HepG2 (cell line): ENCODE measurements at regions not wholly inside any gene's neighbourhood (a gene's known extent, or its start where the extent isn't known, plus 50 kb on each side); places are given as distances from the start of the nearest gene placed in this dataset.

Experiments used
- ATAC-seq: fragments of 200-7000 bp; cut with Tn5 transposase; 3 replicates; pipeline ENCODE4 v1.9.1; 2020; ENCODE audit warnings: mild to moderate bottlenecking, moderate library complexity
- BruUV-seq: library from RNA; stranded (reverse); fragments of 400-500 nt; replicated peaks from 2 replicates; lab custom pipeline; 2021; lab: Mats Ljungman, UMichigan
- CTCF ChIA-PET: fragments of 300-600 bp; formaldehyde crosslinking; extraction: SDS; loops from one replicate; lab custom pipeline; 2021; ENCODE audit warnings: low total read pairs, inconsistent platforms, low intra/inter-chr PET ratio; lab: Yijun Ruan, JAX
- POLR2A ChIA-PET: fragments of 350-600 bp; sonication (Branson Sonifier 250); formaldehyde crosslinking; loops from one replicate; lab custom pipeline; 2020; ENCODE audit warnings: antibody characterized with exemption, inconsistent platforms; lab: Yijun Ruan, JAX
- DNase-seq: peaks from one replicate; pipeline ENCODE4 v3.0.0-alpha.2; 2015; ENCODE audit warnings: low spot score
- FAIRE-seq: peaks from 3 replicates; lab custom pipeline; 2011; peaks lifted over from hg19 to GRCh38; lab: Jason Lieb, UNC
- H2AFZ ChIP-seq: one replicate; pipeline ENCODE4 v1.6.1; 2011; ENCODE audit warnings: low read length, inconsistent platforms
- H3K27ac ChIP-seq: fragments of 300-600 bp; 3 replicates; pipeline ENCODE4 v1.8.0; 2011; ENCODE audit warnings: mixed run types, mild to moderate bottlenecking, mixed read lengths, low read length, inconsistent platforms; ENCODE audit not compliant: insufficient read depth; ENCODE audit errors: extremely low read length
- H3K27me3 ChIP-seq, 2 experiments: fragments of 200-600 bp in 1 of 2; 2 replicates in 1 of 2; 3 replicates in 1 of 2; pipeline versions ENCODE4 v1.6.0 to v1.8.0; 2011; ENCODE audit warnings: low read length in 2 of 2, mild to moderate bottlenecking in 2 of 2, moderate library complexity in 2 of 2, inconsistent platforms in 1 of 2; ENCODE audit not compliant: insufficient read depth in 2 of 2, control insufficient read depth in 1 of 2
- H3K36me3 ChIP-seq, 2 experiments: fragments of 200-600 bp in 1 of 2; replicated peaks in 1 of 2; 2 replicates in 1 of 2; 3 replicates in 1 of 2; pipeline versions ENCODE4 v1.5.1 to v1.8.0; 2011; ENCODE audit warnings: low read length in 2 of 2, inconsistent platforms in 1 of 2; ENCODE audit not compliant: insufficient read depth in 2 of 2, control insufficient read depth in 1 of 2
- H3K4me1 ChIP-seq: 2 replicates; pipeline ENCODE4 v1.5.1; 2012; ENCODE audit warnings: low read length, inconsistent platforms; ENCODE audit not compliant: insufficient read depth
- H3K4me2 ChIP-seq: 2 replicates; pipeline ENCODE4 v1.6.0; 2011; ENCODE audit warnings: low read depth, low read length, inconsistent platforms
- H3K4me3 ChIP-seq, 3 experiments: fragments of 200-600 bp in 1 of 3; sonication (generic), shearing (Covaris generic) in 1 of 3; replicated peaks in 1 of 3; 2 replicates each; pipeline ENCODE4 v1.5.1; 2011 to 2016; ENCODE audit warnings: low read length in 3 of 3, inconsistent platforms in 2 of 3, low read depth in 2 of 3, mild to moderate bottlenecking in 2 of 3, control low read depth in 1 of 3, mixed read lengths in 1 of 3; ENCODE audit not compliant: insufficient read depth in 1 of 3
- H3K79me2 ChIP-seq: one replicate; pipeline ENCODE4 v1.6.1; 2011; ENCODE audit warnings: low read length, inconsistent platforms; ENCODE audit not compliant: insufficient read depth
- H3K9ac ChIP-seq: 2 replicates; pipeline ENCODE4 v1.6.0; 2011; ENCODE audit warnings: mild to moderate bottlenecking, low read depth, low read length, inconsistent platforms; ENCODE audit not compliant: insufficient read depth
- H3K9me3 ChIP-seq: 2 replicates; pipeline ENCODE4 v1.5.1; 2012; ENCODE audit warnings: mild to moderate bottlenecking, low read length
- H4K20me1 ChIP-seq: 2 replicates; pipeline ENCODE4 v1.6.0; 2011; ENCODE audit warnings: inconsistent platforms, mild to moderate bottlenecking, low read length, moderate library complexity; ENCODE audit not compliant: insufficient read depth
- ATRX ChIP-seq: sonication (generic); formaldehyde crosslinking; IDR thresholded peaks from 2 replicates; pipeline ENCODE4 v1.4.0; 2020; ENCODE audit warnings: missing genetic modification reagents, borderline replicate concordance
- BRCA1 ChIP-seq: sonication (generic); formaldehyde crosslinking; IDR thresholded peaks from 2 replicates; pipeline ENCODE4 v1.4.0; 2020; ENCODE audit warnings: missing genetic modification reagents
- IKZF4 ChIP-seq: sonication (generic); formaldehyde crosslinking; IDR thresholded peaks from 2 replicates; pipeline ENCODE4 v1.5.1; 2020; ENCODE audit warnings: borderline replicate concordance, mild to moderate bottlenecking, low read depth, missing genetic modification reagents; ENCODE audit errors: not compliant biosample characterization
- KLF15 ChIP-seq: sonication (generic); formaldehyde crosslinking; IDR thresholded peaks from 2 replicates; pipeline ENCODE4 v1.8.1; 2023; ENCODE audit warnings: borderline replicate concordance, mild to moderate bottlenecking, inconsistent platforms, missing genetic modification reagents, mixed read lengths
- NPAS2 ChIP-seq: sonication (generic); formaldehyde crosslinking; IDR thresholded peaks from 2 replicates; pipeline ENCODE4 v1.8.0; 2022; ENCODE audit warnings: mild to moderate bottlenecking, missing genetic modification reagents, borderline replicate concordance
- NR2F1 ChIP-seq, 2 experiments: fragments of 450-650 bp in 1 of 2; formaldehyde crosslinking in 1 of 2; IDR thresholded peaks; 2 replicates each; pipeline versions ENCODE4 v1.5.0 to v1.6.1; 2016 to 2020; ENCODE audit warnings: mild to moderate bottlenecking in 1 of 2, missing compliant biosample characterization in 1 of 2, missing genetic modification reagents in 1 of 2, moderate library complexity in 1 of 2
- NR2F6 ChIP-seq, 2 experiments: IDR thresholded peaks; 2 replicates each; pipeline ENCODE4 v1.6.1; 2016; ENCODE audit warnings: antibody characterized with exemption in 1 of 2, mild to moderate bottlenecking in 1 of 2
- POLR2G ChIP-seq: fragments of 200-400 bp; formaldehyde crosslinking; IDR thresholded peaks from 2 replicates; pipeline ENCODE4 v1.6.1; 2018; ENCODE audit warnings: mild to moderate bottlenecking, low read depth, low read length, moderate library complexity
- RFXANK ChIP-seq: IDR thresholded peaks from 2 replicates; pipeline ENCODE4 v1.6.1; 2016
- SAFB2 ChIP-seq: sonication (generic); formaldehyde crosslinking; IDR thresholded peaks from 2 replicates; pipeline ENCODE4 v1.5.1; 2020; ENCODE audit warnings: missing genetic modification reagents, low read depth, mild to moderate bottlenecking, borderline replicate concordance
- SAP130 ChIP-seq: IDR thresholded peaks from 2 replicates; pipeline ENCODE4 v1.6.1; 2016; ENCODE audit warnings: low read depth
- SOX6 ChIP-seq, 2 experiments: fragments of 450-650 bp in 1 of 2; sonication (generic) in 1 of 2; formaldehyde crosslinking in 1 of 2; IDR thresholded peaks; 2 replicates each; pipeline versions ENCODE4 v1.4.0 to v1.6.1; 2017 to 2020; ENCODE audit warnings: antibody characterized with exemption in 1 of 2, mild to moderate bottlenecking in 1 of 2, missing genetic modification reagents in 1 of 2
- TMF1 ChIP-seq: sonication (generic); formaldehyde crosslinking; IDR thresholded peaks from 2 replicates; pipeline ENCODE4 v1.8.1; 2022; ENCODE audit warnings: low read depth, missing genetic modification reagents
- ZBTB7A ChIP-seq: sonication (generic); formaldehyde crosslinking; IDR thresholded peaks from 2 replicates; pipeline ENCODE4 v1.8.0; 2022; ENCODE audit warnings: mild to moderate bottlenecking, missing genetic modification reagents
- ZKSCAN5 ChIP-seq: sonication (generic); formaldehyde crosslinking; IDR thresholded peaks from 2 replicates; pipeline ENCODE4 v1.5.1; 2020; ENCODE audit warnings: mild to moderate bottlenecking, missing genetic modification reagents
- ZNF746 ChIP-seq: sonication (generic); formaldehyde crosslinking; IDR thresholded peaks from 2 replicates; pipeline ENCODE4 v1.8.0; 2022; ENCODE audit warnings: mild to moderate bottlenecking, missing genetic modification reagents
- ZNF768 ChIP-seq: sonication (generic); formaldehyde crosslinking; IDR thresholded peaks from 2 replicates; pipeline ENCODE4 v1.4.0; 2020; ENCODE audit warnings: missing genetic modification reagents
- WGBS: methylation state at CpG from one replicate; pipeline ENCODE4 v1.1.6; 2017; ENCODE audit warnings: low lambda C conversion rate; 5-methylcytosine and 5-hydroxymethylcytosine counted together
- in situ Hi-C: cut with HindIII; loops from 2 replicates; pipeline ENCODE4 v1.10.0; 2017; ENCODE audit warnings: low pct_unique_long_range_greater_than_20kb; ENCODE audit not compliant: extremely low pct_ligation_motif_present
- intact Hi-C: fragments of 100-400 bp; cut with micrococcal nuclease; formaldehyde crosslinking; loops from one replicate; pipeline ENCODE4 v1.10.0; 2022; ENCODE audit not compliant: unreplicated experiment
- TF ChIP-seq, protein P1 (sequence below): sonication (generic); formaldehyde crosslinking; IDR thresholded peaks from 2 replicates; pipeline ENCODE4 v1.5.0; 2020; ENCODE audit warnings: missing genetic modification reagents
- TF ChIP-seq, protein P2 (sequence below): sonication (generic); formaldehyde crosslinking; IDR thresholded peaks from 2 replicates; pipeline ENCODE4 v1.8.0; 2022; ENCODE audit warnings: mild to moderate bottlenecking, missing genetic modification reagents, moderate library complexity
- TF ChIP-seq, protein P3 (sequence below): sonication (generic); formaldehyde crosslinking; IDR thresholded peaks from 2 replicates; pipeline ENCODE4 v1.4.0; 2020; ENCODE audit warnings: low read depth, missing genetic modification reagents

DNA sequence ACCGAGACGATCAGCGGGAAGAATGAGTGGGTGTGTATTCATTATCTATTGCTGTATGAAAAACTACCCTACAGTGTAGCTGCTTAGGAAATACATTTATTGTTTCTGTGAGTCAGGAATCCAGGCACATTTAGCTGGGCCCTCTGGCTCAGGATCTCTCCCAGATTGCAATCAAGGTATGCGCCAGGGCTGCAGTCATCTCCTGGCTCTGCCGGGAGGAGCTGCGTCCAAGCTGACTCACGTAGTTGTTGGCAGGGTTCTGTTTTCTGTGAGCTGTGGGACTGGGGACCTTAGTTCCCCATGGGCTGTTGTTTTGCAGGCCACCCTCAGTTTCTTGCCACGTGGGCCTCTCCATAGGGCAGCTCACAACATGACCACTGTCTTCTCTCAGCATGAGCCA lies 68.2 kb upstream of the FUCA2 start:
- intact Hi-C loops: loop anchor here (5.0 kb wide), 3 partner anchors 113 to 903 kb away; no protein-coding TSS in a partner anchor

More for the DNA sequence above, 68.2 kb upstream of the FUCA2 start:
- ChIA-PET CTCF (no interaction called here), POLR2A (no interaction called here)
- no peak overlapping the region for H3K4me3 ChIP-seq
- H3K9me3 ChIP-seq: no peaks in the 10 kb centered on the region
- in situ Hi-C loops: loop anchor here (5.0 kb wide), 3 partner anchors 263 to 433 kb away; partner anchors contain the start of gene LTV1
- H3K4me2 ChIP-seq: no peak overlapping the region
- no TSS peak for BruUV-seq
- H3K79me2 ChIP-seq: no peaks in the 10 kb centered on the region
- no peak overlapping the region for H3K9ac ChIP-seq
- no peak for TF ChIP-seq ZNF746 (CRISPR knock-in tag)
- TF ChIP-seq KLF15: no peak
- TF ChIP-seq IKZF4 (CRISPR knock-in tag): no peak
- TF ChIP-seq, protein P1, sequence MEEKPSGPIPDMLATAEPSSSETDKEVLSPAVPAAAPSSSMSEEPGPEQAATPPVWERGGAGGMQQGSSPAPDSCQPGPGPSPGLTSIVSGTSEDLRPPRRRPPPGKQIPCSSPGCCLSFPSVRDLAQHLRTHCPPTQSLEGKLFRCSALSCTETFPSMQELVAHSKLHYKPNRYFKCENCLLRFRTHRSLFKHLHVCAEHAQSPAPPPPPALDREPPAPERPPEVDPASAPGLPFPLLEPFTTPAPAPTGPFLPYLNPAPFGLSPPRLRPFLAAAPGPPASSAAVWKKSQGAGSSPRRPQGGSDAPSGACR (CRISPR knock-in tag): no peak
- no peak for TF ChIP-seq NPAS2
- TF ChIP-seq TMF1 (CRISPR knock-in tag): no peak
- no peak for TF ChIP-seq RFXANK (CRISPR knock-in tag)
- TF ChIP-seq ATRX (CRISPR knock-in tag): no peak
- TF ChIP-seq, protein P2, sequence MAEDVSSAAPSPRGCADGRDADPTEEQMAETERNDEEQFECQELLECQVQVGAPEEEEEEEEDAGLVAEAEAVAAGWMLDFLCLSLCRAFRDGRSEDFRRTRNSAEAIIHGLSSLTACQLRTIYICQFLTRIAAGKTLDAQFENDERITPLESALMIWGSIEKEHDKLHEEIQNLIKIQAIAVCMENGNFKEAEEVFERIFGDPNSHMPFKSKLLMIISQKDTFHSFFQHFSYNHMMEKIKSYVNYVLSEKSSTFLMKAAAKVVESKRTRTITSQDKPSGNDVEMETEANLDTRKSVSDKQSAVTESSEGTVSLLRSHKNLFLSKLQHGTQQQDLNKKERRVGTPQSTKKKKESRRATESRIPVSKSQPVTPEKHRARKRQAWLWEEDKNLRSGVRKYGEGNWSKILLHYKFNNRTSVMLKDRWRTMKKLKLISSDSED (CRISPR knock-in tag): no peak
- TF ChIP-seq SAP130 (CRISPR knock-in tag): no peak
- TF ChIP-seq POLR2G: no peak
- no peak for TF ChIP-seq SAFB2 (CRISPR knock-in tag)
- TF ChIP-seq NR2F1 (CRISPR knock-in tag; IDR thresholded peaks at IDR 0.05): no peak
- TF ChIP-seq SOX6 (IDR thresholded peaks at IDR 0.05): no peak
- TF ChIP-seq SOX6 (CRISPR knock-in tag; IDR thresholded peaks at IDR 0.05): no peak
- TF ChIP-seq BRCA1: no peak
- no peak for TF ChIP-seq ZKSCAN5 (CRISPR knock-in tag)
- TF ChIP-seq NR2F6 (IDR thresholded peaks at IDR 0.05): no peak
- TF ChIP-seq NR2F6 (CRISPR knock-in tag; IDR thresholded peaks at IDR 0.05): no peak
- TF ChIP-seq ZNF768 (CRISPR knock-in tag): no peak
- TF ChIP-seq ZBTB7A (CRISPR knock-in tag): no peak
- TF ChIP-seq, protein P3, sequence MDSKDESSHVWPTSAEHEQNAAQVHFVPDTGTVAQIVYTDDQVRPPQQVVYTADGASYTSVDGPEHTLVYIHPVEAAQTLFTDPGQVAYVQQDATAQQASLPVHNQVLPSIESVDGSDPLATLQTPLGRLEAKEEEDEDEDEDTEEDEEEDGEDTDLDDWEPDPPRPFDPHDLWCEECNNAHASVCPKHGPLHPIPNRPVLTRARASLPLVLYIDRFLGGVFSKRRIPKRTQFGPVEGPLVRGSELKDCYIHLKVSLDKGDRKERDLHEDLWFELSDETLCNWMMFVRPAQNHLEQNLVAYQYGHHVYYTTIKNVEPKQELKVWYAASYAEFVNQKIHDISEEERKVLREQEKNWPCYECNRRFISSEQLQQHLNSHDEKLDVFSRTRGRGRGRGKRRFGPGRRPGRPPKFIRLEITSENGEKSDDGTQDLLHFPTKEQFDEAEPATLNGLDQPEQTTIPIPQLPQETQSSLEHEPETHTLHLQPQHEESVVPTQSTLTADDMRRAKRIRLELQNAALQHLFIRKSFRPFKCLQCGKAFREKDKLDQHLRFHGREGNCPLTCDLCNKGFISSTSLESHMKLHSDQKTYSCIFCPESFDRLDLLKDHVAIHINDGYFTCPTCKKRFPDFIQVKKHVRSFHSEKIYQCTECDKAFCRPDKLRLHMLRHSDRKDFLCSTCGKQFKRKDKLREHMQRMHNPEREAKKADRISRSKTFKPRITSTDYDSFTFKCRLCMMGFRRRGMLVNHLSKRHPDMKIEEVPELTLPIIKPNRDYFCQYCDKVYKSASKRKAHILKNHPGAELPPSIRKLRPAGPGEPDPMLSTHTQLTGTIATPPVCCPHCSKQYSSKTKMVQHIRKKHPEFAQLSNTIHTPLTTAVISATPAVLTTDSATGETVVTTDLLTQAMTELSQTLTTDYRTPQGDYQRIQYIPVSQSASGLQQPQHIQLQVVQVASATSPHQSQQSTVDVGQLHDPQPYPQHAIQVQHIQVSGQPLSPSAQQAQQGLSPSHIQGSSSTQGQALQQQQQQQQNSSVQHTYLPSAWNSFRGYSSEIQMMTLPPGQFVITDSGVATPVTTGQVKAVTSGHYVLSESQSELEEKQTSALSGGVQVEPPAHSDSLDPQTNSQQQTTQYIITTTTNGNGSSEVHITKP (CRISPR knock-in tag): no peak
- WGBS: 86% methylated on average over 8 of the region's 8 CpGs
- no peak overlapping the region for H3K27ac ChIP-seq
- ATAC-seq (no peak), FAIRE-seq (no peak), DNase-seq (no peak)
- H3K4me1 ChIP-seq: peaks cover 8% of the 10 kb centered on the region; the same call in 1 of the 2 replicates
- H4K20me1 ChIP-seq: no peaks in the 10 kb centered on the region
- H2AFZ ChIP-seq: no peak overlapping the region
- no peaks in the 10 kb centered on the region for H3K36me3 ChIP-seq
- H3K27me3 ChIP-seq: no peaks in the 10 kb centered on the region
